22Rv1 (cell line): ENCODE measurements at regions not wholly inside any gene's neighbourhood (a gene's known extent, or its start where the extent isn't known, plus 50 kb on each side); places are given as distances from the start of the nearest gene placed in this dataset.

Source experiments
- ZFX ChIP-seq: fragments of 450-650 bp; IDR thresholded peaks from 2 replicates; pipeline ENCODE4 v1.6.1; 2017; ENCODE audit warnings: antibody characterized with exemption, borderline replicate concordance
- TF ChIP-seq, protein P1 (sequence below): fragments of 450-650 bp; IDR thresholded peaks from 2 replicates; pipeline ENCODE4 v1.5.1; 2017; ENCODE audit warnings: mild to moderate bottlenecking

DNA sequence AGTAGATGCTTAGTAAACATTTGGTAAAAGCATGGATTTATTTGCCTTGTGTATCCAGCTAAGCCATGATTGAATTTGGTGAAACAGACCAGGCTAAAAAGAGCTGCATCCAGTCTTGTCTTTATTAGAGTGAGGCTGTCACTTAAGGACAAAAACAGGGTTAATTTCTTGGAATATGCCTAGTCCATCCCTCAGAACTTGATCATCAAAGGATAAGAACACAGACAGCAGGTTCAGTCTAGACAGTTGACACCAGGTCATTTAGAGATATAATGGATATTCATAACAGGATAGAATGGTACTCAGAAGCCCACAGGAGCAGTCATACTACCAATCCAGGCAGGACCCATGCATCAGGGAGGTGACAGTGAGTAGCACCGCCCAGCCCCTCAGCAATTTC is 434.9 kb upstream of the ST6GAL2 start:
- TF ChIP-seq ZFX, result no peak
- TF ChIP-seq, protein P1, sequence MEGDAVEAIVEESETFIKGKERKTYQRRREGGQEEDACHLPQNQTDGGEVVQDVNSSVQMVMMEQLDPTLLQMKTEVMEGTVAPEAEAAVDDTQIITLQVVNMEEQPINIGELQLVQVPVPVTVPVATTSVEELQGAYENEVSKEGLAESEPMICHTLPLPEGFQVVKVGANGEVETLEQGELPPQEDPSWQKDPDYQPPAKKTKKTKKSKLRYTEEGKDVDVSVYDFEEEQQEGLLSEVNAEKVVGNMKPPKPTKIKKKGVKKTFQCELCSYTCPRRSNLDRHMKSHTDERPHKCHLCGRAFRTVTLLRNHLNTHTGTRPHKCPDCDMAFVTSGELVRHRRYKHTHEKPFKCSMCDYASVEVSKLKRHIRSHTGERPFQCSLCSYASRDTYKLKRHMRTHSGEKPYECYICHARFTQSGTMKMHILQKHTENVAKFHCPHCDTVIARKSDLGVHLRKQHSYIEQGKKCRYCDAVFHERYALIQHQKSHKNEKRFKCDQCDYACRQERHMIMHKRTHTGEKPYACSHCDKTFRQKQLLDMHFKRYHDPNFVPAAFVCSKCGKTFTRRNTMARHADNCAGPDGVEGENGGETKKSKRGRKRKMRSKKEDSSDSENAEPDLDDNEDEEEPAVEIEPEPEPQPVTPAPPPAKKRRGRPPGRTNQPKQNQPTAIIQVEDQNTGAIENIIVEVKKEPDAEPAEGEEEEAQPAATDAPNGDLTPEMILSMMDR, result no peak
